Transverse colon (tissue), 3 donors: ENCODE measurements at regions not wholly inside any gene's neighbourhood (a gene's known extent, or its start where the extent isn't known, plus 50 kb on each side); places are given as distances from the start of the nearest gene placed in this dataset.

Experiments
- POLR2A ChIP-seq: fragments of 450-650 bp; IDR thresholded peaks from one replicate; pipeline ENCODE4 v1.6.1; 2016; ENCODE audit warnings: antibody characterized with exemption, mild to moderate bottlenecking, moderate library complexity
- TF ChIP-seq, protein P1 (sequence below), 5 experiments: fragments of 200-600 bp in 3 of 5; fragments of 450-650 bp in 2 of 5; sonication (generic) in 3 of 5; IDR thresholded peaks; 1 replicate in 2 of 5; 2 replicates in 3 of 5; pipeline ENCODE4 v1.5.1; 2016 to 2017; ENCODE audit warnings: antibody characterized with exemption in 5 of 5, inconsistent platforms in 3 of 5, mild to moderate bottlenecking in 2 of 5, moderate library complexity in 1 of 5

DNA sequence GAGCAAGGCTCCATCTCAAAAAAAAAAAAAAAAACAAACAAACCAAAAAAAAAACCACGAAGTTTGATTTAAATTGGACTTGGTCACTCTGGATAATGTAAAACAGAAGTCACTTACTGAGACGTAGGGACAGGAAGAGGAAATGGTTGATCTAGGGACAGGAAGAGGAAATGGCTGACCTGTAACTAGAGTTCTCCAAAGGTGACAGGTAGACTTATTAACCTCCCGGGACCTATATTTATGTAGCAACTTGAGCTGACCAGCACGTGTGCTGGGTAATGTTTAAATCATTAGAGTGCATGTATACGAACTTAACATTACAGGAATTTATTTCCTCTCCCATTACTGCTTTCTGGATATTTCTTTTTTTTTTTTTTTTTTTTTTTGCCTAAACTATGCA is 81.5 kb upstream of the DHX40 start:
- TF ChIP-seq, protein P1, sequence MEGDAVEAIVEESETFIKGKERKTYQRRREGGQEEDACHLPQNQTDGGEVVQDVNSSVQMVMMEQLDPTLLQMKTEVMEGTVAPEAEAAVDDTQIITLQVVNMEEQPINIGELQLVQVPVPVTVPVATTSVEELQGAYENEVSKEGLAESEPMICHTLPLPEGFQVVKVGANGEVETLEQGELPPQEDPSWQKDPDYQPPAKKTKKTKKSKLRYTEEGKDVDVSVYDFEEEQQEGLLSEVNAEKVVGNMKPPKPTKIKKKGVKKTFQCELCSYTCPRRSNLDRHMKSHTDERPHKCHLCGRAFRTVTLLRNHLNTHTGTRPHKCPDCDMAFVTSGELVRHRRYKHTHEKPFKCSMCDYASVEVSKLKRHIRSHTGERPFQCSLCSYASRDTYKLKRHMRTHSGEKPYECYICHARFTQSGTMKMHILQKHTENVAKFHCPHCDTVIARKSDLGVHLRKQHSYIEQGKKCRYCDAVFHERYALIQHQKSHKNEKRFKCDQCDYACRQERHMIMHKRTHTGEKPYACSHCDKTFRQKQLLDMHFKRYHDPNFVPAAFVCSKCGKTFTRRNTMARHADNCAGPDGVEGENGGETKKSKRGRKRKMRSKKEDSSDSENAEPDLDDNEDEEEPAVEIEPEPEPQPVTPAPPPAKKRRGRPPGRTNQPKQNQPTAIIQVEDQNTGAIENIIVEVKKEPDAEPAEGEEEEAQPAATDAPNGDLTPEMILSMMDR (IDR thresholded peaks at IDR 0.05): no peak
- TF ChIP-seq POLR2A: no peak
